Transverse colon (tissue), 4 donors: ENCODE measurements at regions not wholly inside any gene's neighbourhood (a gene's known extent, or its start where the extent isn't known, plus 50 kb on each side); places are given as distances from the start of the nearest gene placed in this dataset.
A peak's percentile ranks its signal among the peaks of the same experiment; 100 is the strongest.

ENCODE experiments used
- CTCF ChIP-seq, 5 experiments: fragments of 200-600 bp in 3 of 5; fragments of 450-650 bp in 2 of 5; sonication (generic) in 3 of 5; IDR thresholded peaks; 1 replicate in 2 of 5; 2 replicates in 3 of 5; pipeline ENCODE4 v1.5.1; 2016 to 2017; ENCODE audit warnings: antibody characterized with exemption in 5 of 5, inconsistent platforms in 3 of 5, mild to moderate bottlenecking in 2 of 5, moderate library complexity in 1 of 5
- POLR2A ChIP-seq: fragments of 450-650 bp; IDR thresholded peaks from one replicate; pipeline ENCODE4 v1.6.1; 2016; ENCODE audit warnings: antibody characterized with exemption, mild to moderate bottlenecking, moderate library complexity
- POLR2AphosphoS5 ChIP-seq, 3 donors: sonication (generic); formaldehyde crosslinking; IDR thresholded peaks; one replicate each; pipeline ENCODE4 v1.6.1; 2016; ENCODE audit warnings: antibody characterized with exemption in 3 of 3

- TF ChIP-seq CTCF (IDR thresholded peaks at IDR 0.05) (peak; percentile 18 to 57 (median 48)), POLR2A (no peak), POLR2AphosphoS5 (IDR thresholded peaks at IDR 0.05) (no peak)
Measured at GRCh38 chr11:69240332-69241074, 53.5 kb upstream of the MYEOV start.
